Urothelium cell line (cell line): ENCODE measurements at regions not wholly inside any gene's neighbourhood (a gene's known extent, or its start where the extent isn't known, plus 50 kb on each side); places are given as distances from the start of the nearest gene placed in this dataset.
"Not testable (repeated sequence)": the region's sequence is repeated elsewhere in the genome, so short reads cannot be mapped to it uniquely, and the experiment has no call there.

Experiments
- DNase-seq: peaks from one replicate; pipeline ENCODE4 v3.0.0; 2011; ENCODE audit warnings: low spot score, mixed read lengths
- FAIRE-seq: peaks from 2 replicates; lab custom pipeline; 2011; peaks lifted over from hg19 to GRCh38; lab: Jason Lieb, UNC

- FAIRE-seq (no peak), DNase-seq (no peak)
These were observed 50.8 kb upstream of the MAX start for GRCh38 chr14:65153101-65153500.

GRCh38 chr14:65156568-65157366, 54.5 kb upstream of the MAX start:
- DNase-seq (peak; percentile 56), FAIRE-seq (no peak)

GRCh38 chr14:65159281-65160062, 57.2 kb upstream of the MAX start:
- FAIRE-seq, result no peak
- no peak for DNase-seq

- no peak for FAIRE-seq
These were observed 57.8 kb upstream of the MAX start for GRCh38 chr14:65160091-65160490.

GRCh38 chr14:65162031-65162430, 59.7 kb upstream of the MAX start:
- DNase-seq, result no peak

More at GRCh38 chr14:65160091-65160490, 57.8 kb upstream of the MAX start:
- no peak for DNase-seq

GRCh38 chr14:65164068-65164824, 61.9 kb upstream of the MAX start:
- peak; percentile 75 for DNase-seq

More at GRCh38 chr14:65162031-65162430, 59.7 kb upstream of the MAX start:
- no peak for FAIRE-seq

GRCh38 chr14:65164825-65165135, 62.5 kb upstream of the MAX start:
- no peak for FAIRE-seq
- no peak for DNase-seq

More at GRCh38 chr14:65164068-65164824, 61.9 kb upstream of the MAX start:
- FAIRE-seq, result peak; percentile 42

- FAIRE-seq (peak; percentile 76), DNase-seq (no peak)
These were observed 64.8 kb upstream of the MAX start for GRCh38 chr14:65167072-65167645.

- FAIRE-seq (peak; percentile 71), DNase-seq (no peak)
These were observed 66.5 kb upstream of the MAX start for GRCh38 chr14:65168840-65169239.

- no peak for DNase-seq
- no peak for FAIRE-seq
These were observed 67.0 kb upstream of the MAX start for GRCh38 chr14:65169351-65169750.

GRCh38 chr14:65170318-65170717, 68.0 kb upstream of the MAX start:
- FAIRE-seq (peak; percentile 35), DNase-seq (no peak)

GRCh38 chr14:65170768-65171507, 68.6 kb upstream of the MAX start:
- peak; percentile 74 for DNase-seq
- FAIRE-seq, result peak; percentile 74

- DNase-seq, result no peak
- peak; percentile 96 for FAIRE-seq
These were observed 71.8 kb upstream of the MAX start for GRCh38 chr14:65173973-65174693.

GRCh38 chr14:65174783-65175182, 72.5 kb upstream of the MAX start:
- DNase-seq, result no peak
- FAIRE-seq, result no peak

- no peak for DNase-seq
- no peak for FAIRE-seq
These were observed 75.2 kb upstream of the MAX start for GRCh38 chr14:65177551-65177950.

GRCh38 chr14:65179231-65179630, 76.9 kb upstream of the MAX start:
- DNase-seq, FAIRE-seq: not testable (repeated sequence)

- DNase-seq (peak; percentile 92), FAIRE-seq (peak; percentile 94)
These were observed 77.8 kb upstream of the MAX start for GRCh38 chr14:65179918-65180724.

- no peak for DNase-seq
- no peak for FAIRE-seq
These were observed 78.4 kb upstream of the MAX start for GRCh38 chr14:65180725-65181025.
